Pancreas (tissue), 10 donors: ENCODE measurements at regions not wholly inside any gene's neighbourhood (a gene's known extent, or its start where the extent isn't known, plus 50 kb on each side); places are given as distances from the start of the nearest gene placed in this dataset.

ENCODE experiments used
- ATAC-seq, 4 donors: fragments of 200-7000 bp; cut with Tn5 transposase; one replicate each; pipeline versions ENCODE4 v1.8.0 to v1.9.1; 2020; ENCODE audit warnings: mild to moderate bottlenecking in 4 of 4, moderate library complexity in 4 of 4
- DNase-seq, 6 donors: peaks; one replicate each; pipeline ENCODE4 v3.0.0-alpha.2; 2020
- FAIRE-seq: peaks from 2 replicates; lab custom pipeline; 2012; peaks lifted over from hg19 to GRCh38; lab: Jason Lieb, UNC
- H3K27ac ChIP-seq, 4 donors: fragments of 200-600 bp; sonication (generic); 1 replicate in 3 of 4; 2 replicates in 1 of 4; pipeline versions ENCODE4 v1.5.0 to v1.8.0; 2020
- H3K27me3 ChIP-seq, 4 donors: fragments of 200-600 bp; one replicate each; pipeline ENCODE4 v1.8.0; 2021
- H3K36me3 ChIP-seq, 3 donors: fragments of 200-600 bp; sonication (generic) in 1 of 3; one replicate each; pipeline versions ENCODE4 v1.5.0 to v1.8.0; 2020 to 2021
- H3K4me1 ChIP-seq, 3 donors: fragments of 200-600 bp; one replicate each; pipeline ENCODE4 v1.8.0; 2021
- H3K4me3 ChIP-seq, 4 donors: fragments of 200-600 bp; sonication (generic) in 2 of 4; one replicate each; pipeline versions ENCODE4 v1.5.0 to v1.8.0; 2020 to 2021
- H3K9me3 ChIP-seq, 4 donors: fragments of 200-600 bp; one replicate each; pipeline ENCODE4 v1.8.0; 2021
- WGBS, 2 donors: extraction: QIAGEN DNeasy Blood & Tissue Kit; methylation state at CpG; one replicate each; pipeline ENCODE4 v1.1.7; 2013; 5-methylcytosine and 5-hydroxymethylcytosine counted together
- intact Hi-C, 3 donors: fragments of 100-400 bp; cut with DNase I; formaldehyde crosslinking; loops; one replicate each; pipeline versions ENCODE4 v1.11.1 to v1.14.2; 2022
- TF ChIP-seq, protein P1 (sequence below), 4 donors: fragments of 200-600 bp; sonication (generic) in 3 of 4; IDR thresholded peaks; one replicate each; pipeline versions ENCODE4 v1.5.0 to v1.8.0; 2021; ENCODE audit warnings: antibody characterized with exemption in 4 of 4
- donor health status: healthy with polysubstance abuse.
- donor health status: DM: no; HTN: no; CAD: no; lungs with moderate emphysema.
- donor health status: DM: no; HTN: no; CAD: no.
- donor health status: control.
- donor health status: control.
- donor health status: Bipolar disorder and iron deficiency.
- donor health status: DM: yes; HTN: yes; CAD: no.
- donor health status: DM: no; HTN: no; CAD: no.
- donor health status: DM: no; HTN: no; CAD: no.
- donor health status: DM: yes; HTN: yes; CAD: no.

- H3K36me3 ChIP-seq, result no peaks in the 10 kb centered on the region
- intact Hi-C loops, result no loop called here
- WGBS, 2 donors, result 44 to 56% methylated on average over 3 of the region's 3 CpGs
- H3K9me3 ChIP-seq, result no peaks in the 10 kb centered on the region
- H3K27ac ChIP-seq, result no peak overlapping the region
- peaks cover 0 to 4% (median 3%) of the 10 kb centered on the region in 3 donors for H3K4me1 ChIP-seq
- DNase-seq (no peak), ATAC-seq (no peak), FAIRE-seq (no peak)
- TF ChIP-seq, protein P1, sequence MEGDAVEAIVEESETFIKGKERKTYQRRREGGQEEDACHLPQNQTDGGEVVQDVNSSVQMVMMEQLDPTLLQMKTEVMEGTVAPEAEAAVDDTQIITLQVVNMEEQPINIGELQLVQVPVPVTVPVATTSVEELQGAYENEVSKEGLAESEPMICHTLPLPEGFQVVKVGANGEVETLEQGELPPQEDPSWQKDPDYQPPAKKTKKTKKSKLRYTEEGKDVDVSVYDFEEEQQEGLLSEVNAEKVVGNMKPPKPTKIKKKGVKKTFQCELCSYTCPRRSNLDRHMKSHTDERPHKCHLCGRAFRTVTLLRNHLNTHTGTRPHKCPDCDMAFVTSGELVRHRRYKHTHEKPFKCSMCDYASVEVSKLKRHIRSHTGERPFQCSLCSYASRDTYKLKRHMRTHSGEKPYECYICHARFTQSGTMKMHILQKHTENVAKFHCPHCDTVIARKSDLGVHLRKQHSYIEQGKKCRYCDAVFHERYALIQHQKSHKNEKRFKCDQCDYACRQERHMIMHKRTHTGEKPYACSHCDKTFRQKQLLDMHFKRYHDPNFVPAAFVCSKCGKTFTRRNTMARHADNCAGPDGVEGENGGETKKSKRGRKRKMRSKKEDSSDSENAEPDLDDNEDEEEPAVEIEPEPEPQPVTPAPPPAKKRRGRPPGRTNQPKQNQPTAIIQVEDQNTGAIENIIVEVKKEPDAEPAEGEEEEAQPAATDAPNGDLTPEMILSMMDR (IDR thresholded peaks at IDR 0.05), result no peak
- H3K27me3 ChIP-seq, result no peaks in the 10 kb centered on the region
- no peak overlapping the region for H3K4me3 ChIP-seq
Measured at GRCh38 chr6:105482921-105483320, 80.0 kb upstream of the PREP start.

- Histone ChIP-seq H3K27me3 (no peaks in the 10 kb centered on the region), H3K4me3 (no peak overlapping the region), H3K4me1 (peaks cover 0 to 4% (median 3%) of the 10 kb centered on the region in 3 donors), H3K36me3 (no peaks in the 10 kb centered on the region), H3K9me3 (no peaks in the 10 kb centered on the region), H3K27ac (no peak overlapping the region)
- FAIRE-seq, result peak; percentile 70
- no peak for DNase-seq
- TF ChIP-seq, protein P1 (IDR thresholded peaks at IDR 0.05), result no peak
- no peak for ATAC-seq
- intact Hi-C loops, result no loop called here
- WGBS, 2 donors, result 41 to 43% methylated on average over 2 of the region's 2 CpGs
Measured at GRCh38 chr6:105482227-105482844, 79.5 kb upstream of the PREP start.

DNA sequence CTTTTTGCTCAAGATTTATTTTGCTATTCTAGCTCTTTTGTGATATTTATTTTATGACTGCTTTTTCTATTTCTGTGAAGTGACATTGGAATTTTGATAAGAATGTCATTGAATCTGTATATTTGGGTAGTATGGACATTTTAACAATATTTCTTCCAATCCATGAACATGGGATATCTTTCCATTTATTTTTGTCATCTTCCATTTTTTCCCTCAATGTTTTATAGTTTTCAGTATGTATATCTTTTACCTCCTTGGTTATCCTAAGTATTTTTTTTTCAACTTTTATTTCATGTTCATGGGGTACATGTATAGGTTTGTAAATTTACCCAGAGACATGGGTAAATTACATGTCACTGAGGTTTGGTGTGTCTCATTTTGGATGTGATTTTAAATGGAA lies 74.1 kb upstream of the PREP start:
- H3K4me3 ChIP-seq, result no peak overlapping the region
- H3K36me3 ChIP-seq, result no peaks in the 10 kb centered on the region
- no peak for FAIRE-seq
- H3K27me3 ChIP-seq, result no peaks in the 10 kb centered on the region
- intact Hi-C loops, result no loop called here
- H3K9me3 ChIP-seq, result no peaks in the 10 kb centered on the region
- H3K4me1 ChIP-seq, result no peaks in the 10 kb centered on the region
- TF ChIP-seq, protein P1 (IDR thresholded peaks at IDR 0.05), result no peak
- H3K27ac ChIP-seq, result no peak overlapping the region
- ATAC-seq, result no peak
- no peak for DNase-seq

DNA sequence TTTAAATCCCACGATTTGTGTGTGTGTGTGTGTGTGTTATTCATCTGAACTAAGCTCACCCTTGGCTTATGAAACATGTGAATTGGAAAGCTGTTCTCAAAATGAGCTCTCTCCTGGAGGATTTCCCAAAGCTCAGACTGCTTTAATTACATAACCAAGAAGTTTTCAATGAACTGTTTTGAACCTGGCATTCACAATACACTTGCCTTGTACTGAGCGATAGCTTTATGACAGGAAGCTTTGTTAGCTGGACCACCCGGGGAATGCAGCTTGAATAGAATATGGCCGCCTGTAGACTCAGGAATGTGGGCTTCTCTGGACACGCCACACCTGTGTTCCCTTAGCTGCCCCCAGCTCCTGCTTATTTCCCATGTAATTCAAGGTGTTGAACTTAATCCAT lies 71.4 kb upstream of the PREP start:
- DNase-seq, result no peak

DNA sequence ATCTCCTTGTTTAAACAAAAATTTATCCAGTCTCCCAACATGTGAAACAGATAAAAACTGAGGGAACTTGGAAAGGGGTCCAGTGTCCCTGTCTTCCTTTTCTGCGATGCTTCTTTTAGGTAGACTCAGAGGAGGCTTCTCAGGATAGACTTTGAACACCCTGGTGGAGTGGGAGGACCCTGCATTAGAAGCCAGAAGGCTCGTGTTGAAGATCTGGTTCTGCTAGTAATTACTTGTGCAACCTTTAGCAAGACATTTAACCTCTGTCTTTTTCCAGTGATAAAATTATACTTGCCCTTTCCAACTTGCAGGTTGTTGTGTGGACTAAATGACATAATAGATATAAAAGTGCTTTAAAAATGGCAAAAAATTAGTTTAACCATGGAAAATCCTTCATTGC lies 67.1 kb upstream of the PREP start:
- Histone ChIP-seq H3K4me1 (no peaks in the 10 kb centered on the region), H3K36me3 (no peaks in the 10 kb centered on the region), H3K4me3 (no peak overlapping the region), H3K27me3 (no peaks in the 10 kb centered on the region), H3K9me3 (peaks cover 0 to 3% (median 0%) of the 10 kb centered on the region in 4 donors), H3K27ac (no peak overlapping the region)
- TF ChIP-seq, protein P1 (IDR thresholded peaks at IDR 0.05), result no peak
- intact Hi-C loops, result no loop called here
- ATAC-seq (no peak), DNase-seq (no peak), FAIRE-seq (no peak)
- 47 to 52% methylated on average over 2 of the region's 2 CpGs for WGBS, 2 donors

More for the DNA sequence above, 71.4 kb upstream of the PREP start:
- Histone ChIP-seq H3K27ac (no peak overlapping the region), H3K27me3 (no peaks in the 10 kb centered on the region), H3K4me3 (no peak overlapping the region), H3K36me3 (no peaks in the 10 kb centered on the region), H3K4me1 (no peaks in the 10 kb centered on the region), H3K9me3 (no peaks in the 10 kb centered on the region)
- WGBS, 2 donors, result 42 to 51% methylated on average over 5 of the region's 5 CpGs
- ATAC-seq, result peak in 1 of 4 donors; percentile 40
- intact Hi-C loops, result no loop called here
- no peak for FAIRE-seq
- TF ChIP-seq, protein P1 (IDR thresholded peaks at IDR 0.05), result no peak
